NCI-H2196 treated with DMSO at 0.1 percent for 48 hours (cell line): ENCODE measurements at regions not wholly inside any gene's neighbourhood (a gene's known extent, or its start where the extent isn't known, plus 50 kb on each side); places are given as distances from the start of the nearest gene placed in this dataset.

Experiments used
- DNase-seq: peaks from one replicate; lab custom pipeline; 2025; ENCODE audit not compliant: unreplicated experiment; lab: John Stamatoyannopoulos, UW

GRCh38 chr6:19502301-19502700, 334.9 kb upstream of the ID4 start:
- no peak for DNase-seq

- no peak for DNase-seq
These were observed 321.2 kb upstream of the ID4 start for GRCh38 chr6:19515939-19516338.

- DNase-seq, result no peak
These were observed 317.2 kb upstream of the ID4 start for GRCh38 chr6:19519941-19520340.

- no peak for DNase-seq
These were observed 312.6 kb upstream of the ID4 start for GRCh38 chr6:19524366-19525186.

GRCh38 chr6:19525673-19526072, 311.5 kb upstream of the ID4 start:
- no peak for DNase-seq

DNA sequence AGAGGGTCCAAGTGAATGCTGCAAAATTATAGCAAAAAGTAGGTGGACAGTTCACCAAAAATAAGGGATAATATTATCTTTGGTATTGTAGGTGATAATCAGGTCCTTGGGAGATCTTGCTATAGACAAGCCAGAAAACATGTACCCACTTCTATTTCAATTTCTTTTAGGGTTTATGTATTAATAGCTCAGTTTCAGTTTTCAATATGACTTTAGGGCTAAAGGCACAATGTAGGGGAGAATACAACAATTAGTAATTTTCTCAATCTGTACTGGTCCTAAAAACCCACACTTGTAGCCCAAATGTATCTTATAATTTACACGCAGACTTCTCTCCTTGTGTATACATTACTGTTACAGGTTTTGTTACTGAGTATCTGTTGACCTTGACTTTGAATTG, 307.0 kb upstream of the ID4 start:
- no peak for DNase-seq

- DNase-seq, result no peak
These were observed 301.8 kb upstream of the ID4 start for GRCh38 chr6:19535351-19535750.

DNA sequence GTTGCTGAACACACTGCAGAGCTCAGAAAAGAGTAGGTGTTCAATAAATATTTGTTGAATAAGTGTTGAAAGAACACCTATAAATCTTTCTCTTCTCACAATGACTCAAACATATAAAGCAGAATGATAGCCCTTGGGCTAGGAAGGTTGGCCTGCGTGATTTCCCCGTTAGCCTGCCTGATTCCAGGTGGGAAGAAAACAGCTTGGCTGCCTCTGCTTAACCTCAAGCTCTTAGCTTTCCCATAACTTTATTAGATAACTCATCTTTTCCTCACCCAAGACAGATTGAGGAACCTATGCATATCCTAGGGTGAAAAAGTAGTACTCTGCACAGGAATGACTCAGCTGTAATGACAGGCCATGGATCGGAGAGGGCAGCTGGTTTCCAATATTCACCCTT, 300.3 kb upstream of the ID4 start:
- no peak for DNase-seq

DNA sequence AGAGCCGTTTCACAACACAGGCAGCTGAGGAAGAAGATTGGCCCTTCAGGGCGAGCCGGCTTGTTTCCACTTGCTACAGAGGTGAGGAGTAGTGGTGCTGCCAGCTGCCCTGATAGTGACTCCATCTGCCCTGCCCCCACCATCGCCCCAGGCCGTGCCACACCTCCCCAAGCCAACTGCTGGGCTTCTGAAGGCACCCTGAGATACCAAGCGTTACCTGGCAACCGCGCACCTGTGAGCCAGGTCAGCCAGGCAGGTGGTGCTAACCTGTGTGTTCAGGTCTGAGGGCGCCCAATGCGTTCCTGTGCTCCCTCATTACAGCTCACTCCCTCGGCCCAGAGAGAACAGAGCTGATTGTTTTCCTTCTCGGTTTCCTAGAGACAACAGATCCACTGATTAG, 299.1 kb upstream of the ID4 start:
- DNase-seq, result peak; percentile 96

DNA sequence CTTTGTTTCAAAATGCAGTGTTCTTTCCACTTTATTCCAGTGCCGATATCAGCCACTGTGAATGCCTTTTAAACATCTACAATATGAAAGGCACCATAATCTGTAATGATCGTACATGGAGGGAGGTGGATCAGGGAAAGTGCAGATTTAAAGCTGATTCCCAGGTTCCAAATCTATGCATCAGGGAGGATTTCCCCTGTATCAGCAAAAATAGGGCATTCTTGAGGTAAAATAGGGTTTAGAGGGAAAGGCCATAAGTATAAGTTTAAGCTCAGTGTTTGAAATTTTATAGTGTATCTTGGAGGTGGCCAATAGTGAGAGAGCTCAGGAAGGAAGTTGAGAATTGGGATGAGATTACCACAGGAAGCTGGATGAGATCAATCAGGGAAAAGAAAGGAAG, 289.7 kb upstream of the ID4 start:
- no peak for DNase-seq

- DNase-seq, result no peak
These were observed 288.1 kb upstream of the ID4 start for GRCh38 chr6:19549109-19549508.

- DNase-seq, result no peak
These were observed 286.8 kb upstream of the ID4 start for GRCh38 chr6:19550380-19550779.

GRCh38 chr6:19551611-19552010, 285.6 kb upstream of the ID4 start:
- DNase-seq, result no peak

GRCh38 chr6:19552076-19552475, 285.1 kb upstream of the ID4 start:
- DNase-seq, result no peak

DNA sequence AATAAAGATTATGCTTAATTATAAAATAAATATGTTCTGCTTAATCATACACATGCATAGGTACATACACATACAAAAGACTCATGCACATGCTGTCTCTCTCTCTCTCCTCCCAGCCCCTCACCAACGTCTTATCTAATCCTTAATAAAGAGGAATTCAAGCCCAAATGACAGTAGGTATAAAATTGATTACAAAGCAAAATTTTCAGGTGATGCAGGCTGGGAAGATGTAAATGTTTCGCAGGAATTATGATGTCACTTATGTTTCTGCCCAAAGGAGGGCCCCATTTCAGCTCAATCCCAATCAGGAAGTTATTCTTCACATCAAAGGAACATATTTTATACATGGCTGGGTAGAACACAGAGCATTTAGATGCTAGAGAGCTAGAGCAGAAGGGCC, 284.6 kb upstream of the ID4 start:
- no peak for DNase-seq

DNA sequence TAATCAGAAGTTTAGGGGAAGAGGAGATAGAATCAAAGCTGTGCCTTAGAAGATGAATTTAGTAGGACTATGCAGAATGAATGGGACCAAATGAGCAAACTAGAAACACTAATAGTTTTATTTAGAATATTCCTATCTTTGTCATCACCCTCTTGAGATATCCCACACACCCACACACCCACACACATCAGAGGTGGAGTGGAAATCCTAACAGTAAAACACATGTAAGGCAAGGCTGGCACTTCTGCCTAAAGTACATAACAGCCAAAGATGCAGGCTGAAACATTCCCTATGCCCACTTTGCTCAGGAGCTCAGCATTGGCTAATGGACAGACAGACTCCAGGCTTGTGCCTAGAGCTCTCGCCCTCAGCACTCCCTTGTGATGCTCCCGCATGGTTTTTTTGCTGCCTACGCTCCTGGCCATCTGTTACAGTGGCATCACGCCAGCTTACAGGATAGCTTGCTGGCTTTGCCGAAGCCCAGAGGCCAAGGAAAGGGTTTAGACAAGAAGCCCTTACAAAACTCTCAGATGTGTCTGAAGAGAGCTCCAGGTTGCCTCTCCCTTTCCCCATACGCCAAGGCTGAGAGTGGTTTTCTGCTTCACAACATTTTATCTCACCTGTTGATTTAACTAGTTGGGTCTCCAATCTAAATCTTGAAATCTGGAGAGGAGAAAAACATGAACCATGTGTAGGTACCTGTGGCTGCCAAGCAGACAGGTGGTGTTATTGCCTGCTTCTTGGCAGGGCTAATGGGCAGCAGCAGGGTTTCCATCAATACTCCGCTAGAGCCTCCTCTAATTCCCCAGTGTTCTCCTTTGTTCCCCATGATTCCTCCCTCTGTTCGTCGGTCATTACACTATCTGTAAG, 282.6 kb upstream of the ID4 start:
- peak; percentile 52 for DNase-seq

DNA sequence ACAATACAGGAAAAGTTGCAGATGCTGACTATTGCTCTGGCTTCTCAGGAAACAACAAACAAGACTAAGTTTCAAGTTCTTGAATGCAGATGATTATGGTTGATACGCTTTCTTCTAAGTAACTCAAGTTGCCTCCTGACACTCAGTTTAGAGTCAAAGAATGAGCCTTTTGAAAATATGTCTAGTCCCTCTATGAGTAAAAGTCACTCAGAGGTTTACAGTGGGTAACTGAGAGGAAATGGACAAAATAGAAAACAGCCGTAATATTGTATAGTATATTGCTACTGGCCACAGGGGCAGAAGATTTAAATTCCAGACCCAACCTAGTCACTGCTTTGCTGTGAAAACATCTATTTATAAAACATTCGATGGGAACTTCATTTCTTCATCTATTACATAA, 280.0 kb upstream of the ID4 start:
- no peak for DNase-seq

DNA sequence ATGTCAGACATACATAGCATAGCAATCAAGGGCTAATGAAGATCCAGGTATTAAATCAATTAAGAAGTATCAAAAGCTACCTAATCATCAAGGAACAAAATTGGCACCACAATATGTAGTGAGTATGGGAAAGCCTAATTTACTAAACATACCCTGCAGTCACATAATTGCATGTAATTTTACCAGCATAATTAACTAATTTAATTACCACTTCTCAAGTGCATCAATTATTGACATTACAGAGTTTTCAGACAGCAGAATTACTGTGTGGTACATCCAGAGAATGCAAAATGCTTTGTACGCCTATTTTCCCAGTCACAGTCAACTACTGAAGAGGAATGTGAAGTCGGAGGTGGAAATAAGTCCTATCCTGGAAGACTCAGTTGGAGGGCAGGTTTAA, 279.0 kb upstream of the ID4 start:
- DNase-seq, result no peak

DNA sequence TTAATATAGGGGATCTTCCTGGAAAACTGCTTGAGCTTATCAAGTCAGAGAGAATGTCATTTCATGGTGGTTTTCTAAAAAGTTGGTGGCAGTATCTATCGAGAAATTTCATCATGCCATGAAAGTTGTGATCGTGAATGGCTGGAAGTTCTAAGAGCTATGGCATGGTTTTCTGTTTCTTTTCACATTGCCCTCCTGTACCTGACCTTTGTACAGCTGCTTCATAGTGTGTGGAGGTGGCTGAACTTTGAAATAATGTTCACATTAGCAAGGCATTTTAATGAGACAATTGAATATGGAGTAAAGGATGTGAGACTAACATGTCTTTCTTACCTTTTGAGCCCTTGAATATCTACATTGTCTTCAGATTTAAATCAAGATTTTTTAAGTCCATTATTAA, 278.2 kb upstream of the ID4 start:
- no peak for DNase-seq

- no peak for DNase-seq
These were observed 274.7 kb upstream of the ID4 start for GRCh38 chr6:19562468-19562867.

DNA sequence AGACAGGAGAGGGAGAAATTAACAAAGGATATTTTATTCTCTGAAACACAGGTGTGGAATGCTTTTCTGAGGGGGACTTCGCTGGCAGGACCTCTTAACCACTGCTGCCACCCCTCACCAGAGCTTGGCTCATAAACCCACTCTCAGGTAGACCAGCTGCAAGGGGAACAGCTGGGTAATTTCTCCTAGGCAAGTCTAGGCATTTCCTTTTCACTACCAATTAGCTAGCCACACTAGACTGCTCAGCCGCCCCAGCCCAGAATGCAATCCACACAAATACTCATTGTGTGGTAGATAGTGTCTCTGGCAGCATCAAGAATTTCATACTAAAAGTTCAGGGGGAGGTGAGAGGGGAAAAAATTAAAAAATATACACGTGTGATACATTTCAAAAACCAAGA, 267.6 kb upstream of the ID4 start:
- no peak for DNase-seq

- no peak for DNase-seq
These were observed 266.0 kb upstream of the ID4 start for GRCh38 chr6:19571176-19571575.
